A549 (cell line): ENCODE measurements at regions not wholly inside any gene's neighbourhood (a gene's known extent, or its start where the extent isn't known, plus 50 kb on each side); places are given as distances from the start of the nearest gene placed in this dataset.

Source experiments
- ATAC-seq, 2 experiments: fragments of 200-7000 bp in 1 of 2; fragments of >200 bp in 1 of 2; cut with Nextera tagmentation in 1 of 2; cut with Tn5 transposase in 1 of 2; 3 replicates each; pipeline versions ENCODE4 v1.8.0 to v1.9.1; 2018 to 2020; ENCODE audit warnings: mild to moderate bottlenecking in 1 of 2, moderate library complexity in 1 of 2
- CTCF ChIA-PET: fragments of 300-600 bp; sonication (Branson Sonifier 250); formaldehyde crosslinking; extraction: SDS; loops from one replicate; lab custom pipeline; 2021; ENCODE audit warnings: antibody characterized with exemption, inconsistent platforms; lab: Yijun Ruan, JAX
- POLR2A ChIA-PET: fragments of 350-600 bp; formaldehyde crosslinking; extraction: SDS; loops from one replicate; lab custom pipeline; 2021; ENCODE audit warnings: antibody characterized with exemption, inconsistent platforms; lab: Yijun Ruan, JAX
- DNase-seq, 2 experiments: peaks; one replicate each; pipeline versions ENCODE4 v3.0.0 to v3.0.0-alpha.2; 2011 to 2016; ENCODE audit warnings: low read depth in 1 of 2, low spot score in 1 of 2
- FAIRE-seq: peaks from 2 replicates; lab custom pipeline; 2011; peaks lifted over from hg19 to GRCh38; lab: Jason Lieb, UNC
- H3K27ac ChIP-seq, 2 experiments: fragments of >200 bp; sonication (Bioruptor Twin); formaldehyde crosslinking; 3 replicates each; pipeline ENCODE4 v1.5.1; 2016 to 2017
- H3K4me1 ChIP-seq: fragments of >200 bp; sonication (Bioruptor Twin); formaldehyde crosslinking; 3 replicates; pipeline ENCODE4 v1.6.1; 2016
- H3K4me2 ChIP-seq: fragments of >200 bp; sonication (Bioruptor Twin); formaldehyde crosslinking; 3 replicates; pipeline ENCODE4 v1.6.1; 2016
- H3K4me3 ChIP-seq: fragments of >200 bp; sonication (Bioruptor Twin); formaldehyde crosslinking; 3 replicates; pipeline ENCODE4 v1.5.1; 2016
- H3K9me3 ChIP-seq: fragments of >200 bp; sonication (Bioruptor Twin); formaldehyde crosslinking; 3 replicates; pipeline ENCODE4 v1.6.1; 2016
- CBX2 ChIP-seq: fragments of 200-600 bp; sonication (generic); IDR thresholded peaks from 2 replicates; pipeline ENCODE4 v1.6.1; 2016; ENCODE audit warnings: low read depth, mild to moderate bottlenecking, borderline replicate concordance
- CEBPB ChIP-seq, 2 experiments: fragments of >200 bp in 1 of 2; sonication (Bioruptor Twin) in 1 of 2; formaldehyde crosslinking in 1 of 2; IDR thresholded peaks; 2 replicates each; pipeline ENCODE4 v1.6.1; 2012 to 2016
- E2F6 ChIP-seq: IDR thresholded peaks from 2 replicates; pipeline ENCODE4 v1.6.1; 2012; ENCODE audit warnings: low read depth, borderline replicate concordance
- EP300 ChIP-seq, 2 experiments: fragments of >200 bp; sonication (Bioruptor Twin); formaldehyde crosslinking; IDR thresholded peaks; 2 replicates in 1 of 2; 3 replicates in 1 of 2; pipeline ENCODE4 v1.6.1; 2016 to 2017
- ESRRA ChIP-seq: fragments of 150-350 bp; IDR thresholded peaks from 2 replicates; pipeline ENCODE4 v1.6.1; 2014; ENCODE audit warnings: mild to moderate bottlenecking, low read length, borderline replicate concordance
- FOSB ChIP-seq: fragments of 250-450 bp; sonication (Bioruptor Pico); IDR thresholded peaks from 2 replicates; pipeline ENCODE4 v1.5.0; 2020; ENCODE audit warnings: mild to moderate bottlenecking, moderate library complexity
- HEYL ChIP-seq: fragments of 250-450 bp; sonication (Bioruptor Pico); IDR thresholded peaks from 2 replicates; pipeline ENCODE4 v1.8.0; 2021; ENCODE audit warnings: mild to moderate bottlenecking, moderate library complexity
- JUNB ChIP-seq: fragments of >200 bp; sonication (Bioruptor Twin); formaldehyde crosslinking; IDR thresholded peaks from 2 replicates; pipeline ENCODE4 v1.6.1; 2016
- KDM1A ChIP-seq: fragments of 200-600 bp; sonication (generic); IDR thresholded peaks from 2 replicates; pipeline ENCODE4 v1.6.1; 2016; ENCODE audit warnings: low read depth, mild to moderate bottlenecking
- MAFK ChIP-seq: fragments of 450-650 bp; IDR thresholded peaks from 2 replicates; pipeline ENCODE4 v1.6.1; 2014; ENCODE audit not compliant: partially characterized antibody
- NR3C1 ChIP-seq: fragments of >200 bp; sonication (Bioruptor Twin); formaldehyde crosslinking; IDR thresholded peaks from 3 replicates; pipeline ENCODE4 v1.6.1; 2017
- PHF8 ChIP-seq: fragments of 200-600 bp; sonication (generic); IDR thresholded peaks from 2 replicates; pipeline ENCODE4 v1.6.1; 2016; ENCODE audit warnings: low read depth, mild to moderate bottlenecking, antibody characterized with exemption, moderate library complexity, borderline replicate concordance
- POLR2AphosphoS2 ChIP-seq: conservative IDR thresholded peaks from 2 replicates; pipeline ENCODE4 v1.6.1; 2012; ENCODE audit warnings: low read length, improper control_type of control experiment, inconsistent platforms
- RARB ChIP-seq: fragments of 250-450 bp; sonication (Bioruptor Pico); IDR thresholded peaks from 2 replicates; pipeline ENCODE4 v1.8.0; 2021; ENCODE audit warnings: mild to moderate bottlenecking, moderate library complexity
- RFX5 ChIP-seq: fragments of 450-650 bp; IDR thresholded peaks from 2 replicates; pipeline ENCODE4 v1.7.1; 2014; ENCODE audit warnings: antibody characterized with exemption, mild to moderate bottlenecking, moderate library complexity
- SMC3 ChIP-seq: fragments of >200 bp; sonication (Bioruptor Twin); formaldehyde crosslinking; IDR thresholded peaks from 3 replicates; pipeline ENCODE4 v1.6.1; 2018; ENCODE audit warnings: inconsistent platforms
- TFCP2L1 ChIP-seq: fragments of 250-450 bp; sonication (Bioruptor Pico); IDR thresholded peaks from 2 replicates; pipeline ENCODE4 v1.5.0; 2021; ENCODE audit warnings: mild to moderate bottlenecking
- ZC3H11A ChIP-seq: fragments of 450-650 bp; IDR thresholded peaks from 2 replicates; pipeline ENCODE4 v1.6.1; 2014; ENCODE audit warnings: antibody characterized with exemption, mild to moderate bottlenecking
- ZFP36 ChIP-seq: fragments of 450-650 bp; IDR thresholded peaks from 2 replicates; pipeline ENCODE4 v1.6.1; 2014; ENCODE audit warnings: borderline replicate concordance; ENCODE audit not compliant: partially characterized antibody
- WGBS: methylation state at CpG from one replicate; pipeline ENCODE4 v1.1.6; 2017; ENCODE audit errors: missing lambda C conversion rate; 5-methylcytosine and 5-hydroxymethylcytosine counted together
- TF ChIP-seq, protein P1 (sequence below): fragments of 250-450 bp; sonication (Bioruptor Pico); IDR thresholded peaks from 2 replicates; pipeline ENCODE4 v1.5.0; 2020; ENCODE audit warnings: low read depth, mild to moderate bottlenecking, moderate library complexity
- TF ChIP-seq, protein P2 (sequence below): IDR thresholded peaks from 2 replicates; pipeline ENCODE4 v1.6.1; 2012
- TF ChIP-seq, protein P3 (sequence below): fragments of 200-600 bp; sonication (generic); IDR thresholded peaks from 2 replicates; pipeline ENCODE4 v1.6.1; 2016; ENCODE audit warnings: antibody characterized with exemption, mild to moderate bottlenecking, moderate library complexity

GRCh38 chr13:34502011-34502410 is 440.1 kb upstream of the NBEA start:
- Histone ChIP-seq H3K9me3 (no peaks in the 10 kb centered on the region), H3K4me1 (no peaks in the 10 kb centered on the region), H3K4me2 (no peak overlapping the region), H3K4me3 (no peak overlapping the region), H3K27ac (0 out of 6 replicates have a peak overlapping the region, but pooled peaks of 1 of the 2 experiments have one; percentile 21)
- ChIA-PET CTCF (no interaction called here), POLR2A (no interaction called here)
- TF ChIP-seq NR3C1 (no peak), ESRRA (no peak), JUNB (no peak), KDM1A (no peak), EP300 (IDR thresholded peaks at IDR 0.05) (no peak), HEYL (CRISPR knock-in tag) (no peak), ZC3H11A (no peak), POLR2AphosphoS2 (no peak), TFCP2L1 (CRISPR knock-in tag) (no peak), PHF8 (no peak), CEBPB (IDR thresholded peaks at IDR 0.05) (no peak), MAFK (no peak), CBX2 (no peak), ZFP36 (no peak), RARB (CRISPR knock-in tag) (no peak), SMC3 (no peak), FOSB (CRISPR knock-in tag) (no peak)
- TF ChIP-seq, protein P1, sequence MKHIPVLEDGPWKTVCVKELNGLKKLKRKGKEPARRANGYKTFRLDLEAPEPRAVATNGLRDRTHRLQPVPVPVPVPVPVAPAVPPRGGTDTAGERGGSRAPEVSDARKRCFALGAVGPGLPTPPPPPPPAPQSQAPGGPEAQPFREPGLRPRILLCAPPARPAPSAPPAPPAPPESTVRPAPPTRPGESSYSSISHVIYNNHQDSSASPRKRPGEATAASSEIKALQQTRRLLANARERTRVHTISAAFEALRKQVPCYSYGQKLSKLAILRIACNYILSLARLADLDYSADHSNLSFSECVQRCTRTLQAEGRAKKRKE (CRISPR knock-in tag), result no peak
- TF ChIP-seq, protein P2, sequence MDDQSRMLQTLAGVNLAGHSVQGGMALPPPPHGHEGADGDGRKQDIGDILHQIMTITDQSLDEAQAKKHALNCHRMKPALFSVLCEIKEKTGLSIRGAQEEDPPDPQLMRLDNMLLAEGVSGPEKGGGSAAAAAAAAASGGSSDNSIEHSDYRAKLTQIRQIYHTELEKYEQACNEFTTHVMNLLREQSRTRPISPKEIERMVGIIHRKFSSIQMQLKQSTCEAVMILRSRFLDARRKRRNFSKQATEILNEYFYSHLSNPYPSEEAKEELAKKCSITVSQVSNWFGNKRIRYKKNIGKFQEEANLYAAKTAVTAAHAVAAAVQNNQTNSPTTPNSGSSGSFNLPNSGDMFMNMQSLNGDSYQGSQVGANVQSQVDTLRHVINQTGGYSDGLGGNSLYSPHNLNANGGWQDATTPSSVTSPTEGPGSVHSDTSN, result no peak
- TF ChIP-seq, protein P3, sequence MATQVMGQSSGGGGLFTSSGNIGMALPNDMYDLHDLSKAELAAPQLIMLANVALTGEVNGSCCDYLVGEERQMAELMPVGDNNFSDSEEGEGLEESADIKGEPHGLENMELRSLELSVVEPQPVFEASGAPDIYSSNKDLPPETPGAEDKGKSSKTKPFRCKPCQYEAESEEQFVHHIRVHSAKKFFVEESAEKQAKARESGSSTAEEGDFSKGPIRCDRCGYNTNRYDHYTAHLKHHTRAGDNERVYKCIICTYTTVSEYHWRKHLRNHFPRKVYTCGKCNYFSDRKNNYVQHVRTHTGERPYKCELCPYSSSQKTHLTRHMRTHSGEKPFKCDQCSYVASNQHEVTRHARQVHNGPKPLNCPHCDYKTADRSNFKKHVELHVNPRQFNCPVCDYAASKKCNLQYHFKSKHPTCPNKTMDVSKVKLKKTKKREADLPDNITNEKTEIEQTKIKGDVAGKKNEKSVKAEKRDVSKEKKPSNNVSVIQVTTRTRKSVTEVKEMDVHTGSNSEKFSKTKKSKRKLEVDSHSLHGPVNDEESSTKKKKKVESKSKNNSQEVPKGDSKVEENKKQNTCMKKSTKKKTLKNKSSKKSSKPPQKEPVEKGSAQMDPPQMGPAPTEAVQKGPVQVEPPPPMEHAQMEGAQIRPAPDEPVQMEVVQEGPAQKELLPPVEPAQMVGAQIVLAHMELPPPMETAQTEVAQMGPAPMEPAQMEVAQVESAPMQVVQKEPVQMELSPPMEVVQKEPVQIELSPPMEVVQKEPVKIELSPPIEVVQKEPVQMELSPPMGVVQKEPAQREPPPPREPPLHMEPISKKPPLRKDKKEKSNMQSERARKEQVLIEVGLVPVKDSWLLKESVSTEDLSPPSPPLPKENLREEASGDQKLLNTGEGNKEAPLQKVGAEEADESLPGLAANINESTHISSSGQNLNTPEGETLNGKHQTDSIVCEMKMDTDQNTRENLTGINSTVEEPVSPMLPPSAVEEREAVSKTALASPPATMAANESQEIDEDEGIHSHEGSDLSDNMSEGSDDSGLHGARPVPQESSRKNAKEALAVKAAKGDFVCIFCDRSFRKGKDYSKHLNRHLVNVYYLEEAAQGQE, result no peak
- no peak for ATAC-seq
- no peak for FAIRE-seq
- no peak for DNase-seq
- 88% methylated on average over 2 of the region's 2 CpGs for WGBS

GRCh38 chr13:34502621-34503020 is 439.4 kb upstream of the NBEA start:
- CTCF ChIA-PET, result no interaction called here
- FAIRE-seq, result no peak
- 94% methylated on average over 3 of the region's 3 CpGs for WGBS

More at GRCh38 chr13:34502621-34503020, 439.4 kb upstream of the NBEA start:
- no peak for ATAC-seq
- TF ChIP-seq E2F6 (no peak), RFX5 (peak; percentile 55; the same call in 1 of the 2 replicates)
- TF ChIP-seq, all 56 proteins: peak for 1
- no peaks in the 10 kb centered on the region for H3K4me1 ChIP-seq
- no peak overlapping the region for H3K4me2 ChIP-seq
- H3K4me3 ChIP-seq, result no peak overlapping the region
- H3K9me3 ChIP-seq, result no peaks in the 10 kb centered on the region
- POLR2A ChIA-PET, result no interaction called here
- no peak overlapping the region for H3K27ac ChIP-seq
- DNase-seq, result no peak
